22Rv1 (cell line): ENCODE measurements at regions not wholly inside any gene's neighbourhood (a gene's known extent, or its start where the extent isn't known, plus 50 kb on each side); places are given as distances from the start of the nearest gene placed in this dataset.

Experiments
- H3K27ac ChIP-seq: fragments of 450-650 bp; 2 replicates; pipeline ENCODE4 v1.5.1; 2017
- ZFX ChIP-seq: fragments of 450-650 bp; IDR thresholded peaks from 2 replicates; pipeline ENCODE4 v1.6.1; 2017; ENCODE audit warnings: antibody characterized with exemption, borderline replicate concordance
- TF ChIP-seq, protein P1 (sequence below): fragments of 450-650 bp; IDR thresholded peaks from 2 replicates; pipeline ENCODE4 v1.5.1; 2017; ENCODE audit warnings: mild to moderate bottlenecking

DNA sequence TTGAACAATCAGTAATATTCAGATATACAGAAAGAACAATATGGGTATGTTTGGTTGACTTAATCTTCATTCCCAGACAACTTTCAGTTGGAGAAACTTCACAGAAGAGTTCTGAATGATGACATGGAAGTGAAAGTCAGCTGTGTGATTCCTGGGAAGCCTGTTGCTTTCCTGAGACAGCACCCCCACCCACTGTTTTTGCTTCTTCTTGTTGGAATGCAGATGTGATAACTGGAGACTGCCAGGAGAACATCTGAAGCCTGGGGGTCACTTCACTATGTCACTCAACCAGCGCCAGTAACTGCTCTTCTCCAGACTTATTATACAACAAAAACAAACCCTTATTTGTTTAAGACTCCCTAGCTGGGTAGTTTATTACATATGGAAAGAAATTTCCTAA is 599.4 kb downstream of the ZIC1 start:
- H3K27ac ChIP-seq: no peak overlapping the region
- TF ChIP-seq ZFX: no peak
- TF ChIP-seq, protein P1, sequence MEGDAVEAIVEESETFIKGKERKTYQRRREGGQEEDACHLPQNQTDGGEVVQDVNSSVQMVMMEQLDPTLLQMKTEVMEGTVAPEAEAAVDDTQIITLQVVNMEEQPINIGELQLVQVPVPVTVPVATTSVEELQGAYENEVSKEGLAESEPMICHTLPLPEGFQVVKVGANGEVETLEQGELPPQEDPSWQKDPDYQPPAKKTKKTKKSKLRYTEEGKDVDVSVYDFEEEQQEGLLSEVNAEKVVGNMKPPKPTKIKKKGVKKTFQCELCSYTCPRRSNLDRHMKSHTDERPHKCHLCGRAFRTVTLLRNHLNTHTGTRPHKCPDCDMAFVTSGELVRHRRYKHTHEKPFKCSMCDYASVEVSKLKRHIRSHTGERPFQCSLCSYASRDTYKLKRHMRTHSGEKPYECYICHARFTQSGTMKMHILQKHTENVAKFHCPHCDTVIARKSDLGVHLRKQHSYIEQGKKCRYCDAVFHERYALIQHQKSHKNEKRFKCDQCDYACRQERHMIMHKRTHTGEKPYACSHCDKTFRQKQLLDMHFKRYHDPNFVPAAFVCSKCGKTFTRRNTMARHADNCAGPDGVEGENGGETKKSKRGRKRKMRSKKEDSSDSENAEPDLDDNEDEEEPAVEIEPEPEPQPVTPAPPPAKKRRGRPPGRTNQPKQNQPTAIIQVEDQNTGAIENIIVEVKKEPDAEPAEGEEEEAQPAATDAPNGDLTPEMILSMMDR: no peak

DNA sequence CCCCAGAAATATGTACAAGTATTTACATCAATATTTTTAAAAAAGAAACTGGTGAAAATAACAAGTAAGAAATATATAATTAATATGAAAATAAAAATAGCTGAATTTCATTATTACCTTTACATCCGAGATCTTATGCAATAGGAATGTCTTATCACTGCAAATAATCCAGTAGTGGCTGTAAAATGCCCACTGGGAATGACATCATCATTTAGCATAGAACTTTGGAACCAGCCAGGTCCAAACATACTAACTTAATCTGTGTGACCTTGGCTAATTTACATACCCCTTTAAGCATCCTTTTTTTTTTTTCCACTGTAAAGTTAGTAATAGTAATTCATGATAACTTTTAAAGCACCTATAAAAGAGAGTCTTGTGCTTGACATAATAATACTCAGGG is 611.7 kb downstream of the ZIC1 start:
- TF ChIP-seq, protein P1: no peak
- TF ChIP-seq ZFX: no peak

DNA sequence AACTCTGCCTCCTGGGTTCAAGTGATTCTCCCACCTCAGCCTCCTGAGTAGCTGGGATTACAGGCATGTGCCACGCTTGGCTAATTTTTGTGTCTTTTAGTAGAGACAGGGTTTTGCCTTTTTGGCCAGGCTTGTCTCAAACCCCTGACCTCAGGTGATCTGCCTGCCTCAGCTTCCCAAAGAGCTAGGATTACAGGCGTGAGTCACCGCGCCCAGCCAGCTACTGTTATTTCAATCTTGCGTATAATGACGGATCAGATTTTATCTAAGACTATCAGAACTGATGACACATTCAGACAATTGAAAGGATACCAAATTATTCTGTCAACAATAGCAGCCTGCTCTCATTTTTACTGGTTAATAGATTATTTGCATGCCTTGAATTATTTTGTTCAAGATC is 612.2 kb downstream of the ZIC1 start:
- TF ChIP-seq ZFX: no peak
- TF ChIP-seq, protein P1: no peak

More for the DNA sequence above, 611.7 kb downstream of the ZIC1 start:
- no peak overlapping the region for H3K27ac ChIP-seq

DNA sequence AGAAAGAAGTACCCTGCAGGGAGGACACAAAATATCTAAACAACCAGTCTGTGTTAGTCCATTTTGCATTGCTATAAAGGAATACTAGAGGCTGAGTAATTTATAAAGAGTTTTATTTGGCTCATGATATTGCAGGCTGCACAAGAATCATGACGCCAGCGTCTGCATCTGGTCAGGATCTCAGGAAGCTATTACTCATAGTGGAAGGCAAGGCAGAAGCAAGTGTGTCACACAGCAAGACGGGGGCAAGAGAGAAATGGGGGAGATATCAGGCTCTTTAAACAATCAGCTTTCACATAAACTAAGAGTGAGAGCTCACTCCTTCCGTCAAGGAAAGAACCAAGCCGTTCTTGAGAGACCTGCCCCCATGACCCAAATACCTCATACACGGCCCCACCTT is 614.8 kb downstream of the ZIC1 start:
- TF ChIP-seq, protein P1: no peak
- TF ChIP-seq ZFX: no peak
- no peak overlapping the region for H3K27ac ChIP-seq

More for the DNA sequence above, 612.2 kb downstream of the ZIC1 start:
- no peak overlapping the region for H3K27ac ChIP-seq

DNA sequence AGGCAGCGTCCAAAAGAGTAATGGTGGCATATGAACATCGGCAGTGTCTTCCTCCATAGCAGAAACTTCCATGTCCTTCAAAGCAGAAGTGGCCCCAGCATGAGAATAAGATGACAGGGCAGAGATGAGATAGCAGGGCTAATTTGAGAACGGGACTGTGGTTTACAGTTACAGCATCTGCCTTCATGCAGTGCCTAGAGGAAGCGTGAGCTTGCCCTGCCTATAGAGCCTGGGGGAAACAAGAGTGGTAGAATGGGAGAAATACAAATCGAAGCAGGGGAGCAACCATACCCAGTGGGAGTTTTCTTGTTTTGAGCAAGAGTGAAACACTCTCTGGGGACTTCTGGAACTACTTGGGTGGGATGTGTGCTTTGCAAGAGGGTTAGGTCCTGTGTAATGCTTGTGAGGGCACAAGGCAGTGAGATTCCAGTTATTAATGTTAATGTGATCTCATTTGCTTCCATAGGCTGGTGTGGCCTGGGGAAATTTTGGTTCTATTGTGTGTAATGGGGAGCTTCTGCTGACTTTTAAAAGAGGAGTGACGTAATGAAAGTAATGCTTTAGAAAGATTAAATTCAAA is 616.9 kb downstream of the ZIC1 start:
- TF ChIP-seq, protein P1: no peak
- TF ChIP-seq ZFX: no peak
- H3K27ac ChIP-seq: no peak overlapping the region

DNA sequence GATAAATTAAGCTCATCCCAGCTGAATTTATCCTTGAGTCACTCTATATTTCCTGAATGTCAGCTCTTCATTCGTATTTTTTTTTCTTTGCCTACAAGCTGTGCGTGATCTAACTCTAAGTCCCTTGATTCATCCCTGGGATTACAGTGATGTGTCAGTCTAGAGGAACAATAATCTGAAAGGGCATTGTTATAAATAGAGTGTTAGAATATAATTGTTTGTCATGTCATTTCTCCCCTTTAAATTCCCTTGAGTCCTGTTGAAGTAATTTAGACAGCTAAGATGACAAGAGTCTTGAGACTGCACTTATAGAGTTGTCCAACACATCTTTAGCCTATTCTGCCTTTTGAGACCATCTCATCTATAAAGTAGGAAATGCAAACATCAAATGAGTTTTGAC is 621.8 kb downstream of the ZIC1 start:
- TF ChIP-seq ZFX: no peak
- H3K27ac ChIP-seq: no peak overlapping the region

DNA sequence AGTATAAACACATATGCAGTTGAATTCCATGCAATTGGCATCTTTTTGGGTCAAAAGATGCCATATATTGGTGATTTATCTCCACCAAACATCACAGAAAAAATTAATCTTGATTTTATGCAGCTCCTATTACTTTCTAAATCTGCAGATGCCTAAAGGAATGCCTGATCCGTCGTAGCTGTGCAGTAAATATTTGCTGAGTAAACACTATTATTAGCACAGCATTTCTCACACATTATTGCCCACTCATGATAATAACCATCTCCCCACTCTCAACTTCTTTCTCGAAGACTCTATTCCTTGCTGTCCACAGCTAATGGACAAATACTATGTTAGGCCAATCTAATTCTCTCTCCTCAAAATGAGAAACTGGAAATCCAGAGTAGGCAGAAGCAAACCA is 625.2 kb downstream of the ZIC1 start:
- no peak overlapping the region for H3K27ac ChIP-seq
- TF ChIP-seq, protein P1: no peak
- TF ChIP-seq ZFX: no peak

DNA sequence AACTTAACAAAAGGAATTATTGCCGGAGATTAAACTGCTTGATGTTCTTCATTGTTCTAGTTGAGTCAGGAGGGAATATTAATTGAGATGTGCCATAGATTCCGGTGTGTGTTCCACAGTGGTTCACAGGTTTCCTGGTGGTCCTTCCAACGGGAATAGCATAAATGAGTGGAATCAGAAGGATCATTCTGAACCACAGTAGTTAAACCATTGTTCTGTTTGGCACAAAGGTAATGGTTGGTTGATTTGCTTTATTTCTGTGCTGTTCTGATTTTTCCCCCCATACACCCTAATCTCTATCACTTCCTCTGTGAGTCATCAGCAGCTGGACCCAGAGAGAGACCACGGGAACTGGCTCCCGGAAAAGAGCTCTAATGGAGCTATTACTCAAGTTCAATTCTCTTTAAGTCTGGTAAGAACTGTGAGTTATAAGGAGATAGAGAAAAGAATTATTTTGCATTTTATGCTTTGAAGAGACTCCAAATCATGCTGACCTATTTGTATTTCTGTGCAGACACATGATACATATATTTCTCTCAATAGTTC is 627.2 kb downstream of the ZIC1 start:
- H3K27ac ChIP-seq: no peak overlapping the region
- TF ChIP-seq, protein P1: no peak
- TF ChIP-seq ZFX: no peak
